Smooth muscle cell (in vitro differentiated cells): ENCODE measurements at regions not wholly inside any gene's neighbourhood (a gene's known extent, or its start where the extent isn't known, plus 50 kb on each side); places are given as distances from the start of the nearest gene placed in this dataset.

Experiments used
- DNase-seq: peaks from one replicate; lab custom pipeline; 2025; ENCODE audit not compliant: unreplicated experiment; lab: John Stamatoyannopoulos, UW
- H2AFZ ChIP-seq: fragments of 200-600 bp; sonication (generic); 2 replicates; pipeline ENCODE4 v1.6.0; 2016; ENCODE audit warnings: antibody characterized with exemption, low read depth, mild to moderate bottlenecking
- H3F3A ChIP-seq: fragments of 200-600 bp; sonication (generic); 2 replicates; pipeline ENCODE4 v1.6.0; 2017; ENCODE audit warnings: antibody characterized with exemption, low read depth
- H3K27ac ChIP-seq: fragments of 200-600 bp; sonication (generic); 2 replicates; pipeline ENCODE4 v1.5.1; 2016; ENCODE audit warnings: low read depth, mild to moderate bottlenecking
- H3K27me3 ChIP-seq: fragments of 200-600 bp; sonication (generic); 2 replicates; pipeline ENCODE4 v1.6.1; 2016; ENCODE audit warnings: low read depth, mild to moderate bottlenecking
- H3K36me3 ChIP-seq: fragments of 200-600 bp; sonication (generic); 2 replicates; pipeline ENCODE4 v1.5.1; 2016; ENCODE audit warnings: low read depth
- H3K4me1 ChIP-seq: fragments of 200-600 bp; sonication (generic); 2 replicates; pipeline ENCODE4 v1.5.1; 2016; ENCODE audit warnings: low read depth
- H3K4me2 ChIP-seq: fragments of 200-600 bp; sonication (generic); 2 replicates; pipeline ENCODE4 v1.6.0; 2016; ENCODE audit warnings: mild to moderate bottlenecking
- H3K4me3 ChIP-seq: fragments of 200-600 bp; sonication (generic); 2 replicates; pipeline ENCODE4 v1.5.1; 2016; ENCODE audit warnings: mild to moderate bottlenecking
- H3K79me2 ChIP-seq: fragments of 200-600 bp; sonication (generic); 2 replicates; pipeline ENCODE4 v1.6.0; 2016; ENCODE audit warnings: low read depth, mild to moderate bottlenecking
- H3K9ac ChIP-seq: fragments of 200-600 bp; sonication (generic); 2 replicates; pipeline ENCODE4 v1.6.0; 2016; ENCODE audit warnings: low read depth
- H3K9me3 ChIP-seq: fragments of 200-600 bp; sonication (generic); replicated peaks from 2 replicates; pipeline ENCODE4 v1.5.1; 2016; ENCODE audit warnings: low read depth
- H4K20me1 ChIP-seq: fragments of 200-600 bp; sonication (generic); 2 replicates; pipeline ENCODE4 v1.6.0; 2016; ENCODE audit warnings: low read depth
- CTCF ChIP-seq: fragments of 200-600 bp; sonication (generic); IDR thresholded peaks from 2 replicates; pipeline ENCODE4 v1.5.1; 2017; ENCODE audit warnings: borderline replicate concordance, mild to moderate bottlenecking, antibody characterized with exemption; ENCODE audit not compliant: insufficient read depth, poor library complexity, severe bottlenecking
- WGBS: methylation state at CpG from one replicate; pipeline ENCODE4 v1.1.7; 2016; ENCODE audit warnings: low lambda C conversion rate; 5-methylcytosine and 5-hydroxymethylcytosine counted together

- 91% methylated on average over 2 of the region's 2 CpGs for WGBS
- H2AFZ ChIP-seq: no peak overlapping the region
- H3F3A ChIP-seq: no peaks in the 10 kb centered on the region
- no peak overlapping the region for H3K4me3 ChIP-seq
- no peak overlapping the region for H3K27ac ChIP-seq
- H4K20me1 ChIP-seq: no peaks in the 10 kb centered on the region
- no peak overlapping the region for H3K4me2 ChIP-seq
- H3K4me1 ChIP-seq: no peaks in the 10 kb centered on the region
- no peak for TF ChIP-seq CTCF
- H3K9ac ChIP-seq: no peak overlapping the region
- DNase-seq: no peak
- no peaks in the 10 kb centered on the region for H3K9me3 ChIP-seq
- H3K79me2 ChIP-seq: no peaks in the 10 kb centered on the region
- no peaks in the 10 kb centered on the region for H3K36me3 ChIP-seq
- no peaks in the 10 kb centered on the region for H3K27me3 ChIP-seq
Observed at GRCh38 chr7:10266976-10267375, 706.7 kb upstream of the PHF14 start.

DNA sequence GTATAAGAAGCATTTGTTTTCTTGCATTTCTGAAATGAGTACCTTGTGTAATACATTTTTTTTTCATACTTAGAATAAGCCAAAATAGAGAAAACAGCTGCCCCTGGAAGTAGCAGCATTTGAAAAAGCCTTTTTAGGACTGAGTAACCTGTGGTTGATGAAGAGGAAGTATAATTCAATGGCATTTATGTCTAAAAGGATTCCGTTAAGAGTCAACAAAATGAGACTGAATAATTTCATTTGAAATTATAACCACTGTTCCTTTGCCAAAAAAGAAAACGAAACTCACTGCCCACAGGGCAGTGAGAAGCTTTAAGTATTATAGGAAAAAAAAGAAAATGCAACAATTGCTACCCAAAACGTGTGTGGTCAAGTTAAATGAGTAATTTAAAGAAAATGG lies 705.6 kb upstream of the PHF14 start:
- Histone ChIP-seq H3K36me3 (no peaks in the 10 kb centered on the region), H3K27ac (no peak overlapping the region), H3F3A (no peaks in the 10 kb centered on the region), H3K4me3 (no peak overlapping the region), H3K27me3 (no peaks in the 10 kb centered on the region), H3K4me1 (no peaks in the 10 kb centered on the region), H3K4me2 (no peak overlapping the region), H4K20me1 (no peaks in the 10 kb centered on the region), H3K9me3 (no peaks in the 10 kb centered on the region), H3K9ac (no peak overlapping the region), H2AFZ (no peak overlapping the region), H3K79me2 (no peaks in the 10 kb centered on the region)
- no peak for DNase-seq
- no peak for TF ChIP-seq CTCF
- 63% methylated on average over 3 of the region's 3 CpGs for WGBS

DNA sequence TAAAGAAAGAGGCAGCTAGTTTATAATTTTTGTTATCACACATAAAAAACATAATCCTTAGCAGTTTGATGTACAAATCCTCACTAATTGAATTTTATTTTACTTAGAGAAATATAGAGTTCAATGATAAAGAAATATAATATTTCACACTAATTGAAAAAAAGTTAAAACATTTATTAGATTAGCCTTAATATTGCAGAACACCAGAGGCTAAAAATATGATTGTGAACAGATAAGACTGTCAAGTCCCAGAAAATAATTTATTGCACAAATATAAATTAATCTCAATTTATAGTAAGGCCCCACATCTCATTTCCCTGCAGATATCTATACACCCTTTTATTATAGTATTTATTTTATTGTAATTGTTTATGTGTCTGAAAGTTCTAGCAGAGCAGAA lies 690.8 kb upstream of the PHF14 start:
- H3K4me1 ChIP-seq: no peaks in the 10 kb centered on the region
- no peaks in the 10 kb centered on the region for H3K9me3 ChIP-seq
- H2AFZ ChIP-seq: no peak overlapping the region
- H3K4me3 ChIP-seq: no peak overlapping the region
- no peak overlapping the region for H3K27ac ChIP-seq
- no peaks in the 10 kb centered on the region for H3F3A ChIP-seq
- H3K36me3 ChIP-seq: no peaks in the 10 kb centered on the region
- no peaks in the 10 kb centered on the region for H3K27me3 ChIP-seq
- no peak overlapping the region for H3K9ac ChIP-seq
- TF ChIP-seq CTCF: no peak
- no peak overlapping the region for H3K4me2 ChIP-seq
- no peaks in the 10 kb centered on the region for H3K79me2 ChIP-seq
- DNase-seq: no peak
- H4K20me1 ChIP-seq: no peaks in the 10 kb centered on the region

GRCh38 chr7:10284001-10284400 lies 689.7 kb upstream of the PHF14 start:
- H4K20me1 ChIP-seq: no peaks in the 10 kb centered on the region
- H3K4me2 ChIP-seq: no peak overlapping the region
- no peak overlapping the region for H2AFZ ChIP-seq
- TF ChIP-seq CTCF: no peak
- no peak overlapping the region for H3K4me3 ChIP-seq
- H3K27ac ChIP-seq: no peak overlapping the region
- DNase-seq: no peak
- H3K4me1 ChIP-seq: no peaks in the 10 kb centered on the region
- no peaks in the 10 kb centered on the region for H3K9me3 ChIP-seq
- H3K79me2 ChIP-seq: no peaks in the 10 kb centered on the region
- H3F3A ChIP-seq: no peaks in the 10 kb centered on the region
- H3K27me3 ChIP-seq: no peaks in the 10 kb centered on the region
- no peak overlapping the region for H3K9ac ChIP-seq
- no peaks in the 10 kb centered on the region for H3K36me3 ChIP-seq
- 94% methylated on average over 1 of the region's 1 CpG for WGBS
